Sigmoid colon (tissue), 6 donors: ENCODE measurements at regions not wholly inside any gene's neighbourhood (a gene's known extent, or its start where the extent isn't known, plus 50 kb on each side); places are given as distances from the start of the nearest gene placed in this dataset.

ENCODE experiments used
- DNase-seq: peaks from one replicate; pipeline ENCODE4 v3.0.0-alpha.2; 2019
- H3K27ac ChIP-seq, 4 donors: fragments of 200-600 bp; sonication (generic); one replicate each; pipeline ENCODE4 v1.5.1; 2016 to 2019; ENCODE audit warnings: mild to moderate bottlenecking in 1 of 4
- H3K27me3 ChIP-seq, 3 donors: fragments of 200-600 bp; sonication (generic); one replicate each; pipeline ENCODE4 v1.5.1; 2019; ENCODE audit warnings: mild to moderate bottlenecking in 1 of 3
- H3K36me3 ChIP-seq, 4 donors: fragments of 200-600 bp; sonication (generic); one replicate each; pipeline ENCODE4 v1.5.1; 2016 to 2019
- H3K4me1 ChIP-seq, 4 donors: fragments of 200-600 bp; sonication (generic); one replicate each; pipeline ENCODE4 v1.5.1; 2017 to 2019
- H3K4me3 ChIP-seq, 4 donors: fragments of 200-600 bp; sonication (generic); one replicate each; pipeline ENCODE4 v1.5.1; 2017 to 2019; ENCODE audit warnings: mild to moderate bottlenecking in 2 of 4, moderate library complexity in 1 of 4
- H3K9me3 ChIP-seq, 4 donors: fragments of 200-600 bp in 3 of 4; sonication (generic) in 3 of 4; one replicate each; pipeline versions ENCODE4 v1.5.1 to v1.6.1; 2013 to 2019
- EP300 ChIP-seq, 4 donors: sonication (generic); formaldehyde crosslinking; IDR thresholded peaks; one replicate each; pipeline ENCODE4 v1.6.1; 2017; ENCODE audit warnings: antibody characterized with exemption in 4 of 4
- POLR2A ChIP-seq, 2 donors: fragments of 450-650 bp; IDR thresholded peaks; one replicate each; pipeline ENCODE4 v1.6.1; 2016; ENCODE audit warnings: antibody characterized with exemption in 2 of 2, mild to moderate bottlenecking in 2 of 2, moderate library complexity in 2 of 2
- POLR2AphosphoS5 ChIP-seq, 4 donors: sonication (generic); formaldehyde crosslinking; IDR thresholded peaks; one replicate each; pipeline ENCODE4 v1.6.1; 2017; ENCODE audit warnings: antibody characterized with exemption in 4 of 4
- WGBS, 2 donors: extraction: QIAGEN DNeasy Blood & Tissue Kit; methylation state at CpG; one replicate each; pipeline ENCODE4 v1.1.7; 2013; 5-methylcytosine and 5-hydroxymethylcytosine counted together
- intact Hi-C: fragments of 100-400 bp; cut with DNase I; formaldehyde crosslinking; loops from one replicate; pipeline ENCODE4 v1.15.1; 2023
- TF ChIP-seq, protein P1 (sequence below), 4 experiments: fragments of 450-650 bp in 3 of 4; fragments of 200-600 bp in 1 of 4; IDR thresholded peaks; one replicate each; pipeline ENCODE4 v1.5.1; 2016 to 2019; ENCODE audit warnings: antibody characterized with exemption in 4 of 4, mild to moderate bottlenecking in 3 of 4, moderate library complexity in 2 of 4
- donor health status: healthy with polysubstance abuse.
- donor health status: healthy.

DNA sequence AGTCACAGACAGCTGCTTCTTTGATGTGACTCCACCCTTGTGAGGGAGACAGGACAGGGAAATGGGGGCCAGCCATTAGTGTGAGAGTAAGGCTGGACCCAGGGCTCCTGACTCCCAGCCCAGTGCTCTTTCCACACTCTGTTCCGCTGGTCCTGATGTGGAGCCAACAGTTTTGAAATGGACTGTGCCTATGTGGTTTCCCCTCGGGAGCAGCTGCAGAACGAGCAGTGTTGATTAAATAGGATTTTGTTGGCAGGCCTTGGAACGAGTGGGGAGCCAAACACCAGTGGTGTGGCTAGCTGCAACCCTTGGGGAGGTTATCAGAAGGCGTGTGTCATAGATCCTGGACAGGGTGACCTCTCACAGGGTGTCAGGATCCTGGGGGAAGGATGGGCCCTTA lies 66.5 kb upstream of the AMPD3 start:
- peak; percentile 77 for DNase-seq
- Histone ChIP-seq H3K36me3 (no peaks in the 10 kb centered on the region), H3K4me1 (peaks cover 0 to 51% (median 47%) of the 10 kb centered on the region in 4 donors), H3K4me3 (no peak overlapping the region), H3K9me3 (no peaks in the 10 kb centered on the region), H3K27me3 (no peaks in the 10 kb centered on the region), H3K27ac (peak overlapping the region; percentile 66 to 79 (median 78))
- no peak for TF ChIP-seq EP300 (IDR thresholded peaks at IDR 0.05)
- no peak for TF ChIP-seq POLR2AphosphoS5 (IDR thresholded peaks at IDR 0.05)
- TF ChIP-seq, protein P1, sequence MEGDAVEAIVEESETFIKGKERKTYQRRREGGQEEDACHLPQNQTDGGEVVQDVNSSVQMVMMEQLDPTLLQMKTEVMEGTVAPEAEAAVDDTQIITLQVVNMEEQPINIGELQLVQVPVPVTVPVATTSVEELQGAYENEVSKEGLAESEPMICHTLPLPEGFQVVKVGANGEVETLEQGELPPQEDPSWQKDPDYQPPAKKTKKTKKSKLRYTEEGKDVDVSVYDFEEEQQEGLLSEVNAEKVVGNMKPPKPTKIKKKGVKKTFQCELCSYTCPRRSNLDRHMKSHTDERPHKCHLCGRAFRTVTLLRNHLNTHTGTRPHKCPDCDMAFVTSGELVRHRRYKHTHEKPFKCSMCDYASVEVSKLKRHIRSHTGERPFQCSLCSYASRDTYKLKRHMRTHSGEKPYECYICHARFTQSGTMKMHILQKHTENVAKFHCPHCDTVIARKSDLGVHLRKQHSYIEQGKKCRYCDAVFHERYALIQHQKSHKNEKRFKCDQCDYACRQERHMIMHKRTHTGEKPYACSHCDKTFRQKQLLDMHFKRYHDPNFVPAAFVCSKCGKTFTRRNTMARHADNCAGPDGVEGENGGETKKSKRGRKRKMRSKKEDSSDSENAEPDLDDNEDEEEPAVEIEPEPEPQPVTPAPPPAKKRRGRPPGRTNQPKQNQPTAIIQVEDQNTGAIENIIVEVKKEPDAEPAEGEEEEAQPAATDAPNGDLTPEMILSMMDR (IDR thresholded peaks at IDR 0.05), result no peak
- no peak for TF ChIP-seq POLR2A (IDR thresholded peaks at IDR 0.05)
- WGBS, 2 donors, result 51 to 57% methylated on average over 5 of the region's 5 CpGs
- intact Hi-C loops, result no loop called here

DNA sequence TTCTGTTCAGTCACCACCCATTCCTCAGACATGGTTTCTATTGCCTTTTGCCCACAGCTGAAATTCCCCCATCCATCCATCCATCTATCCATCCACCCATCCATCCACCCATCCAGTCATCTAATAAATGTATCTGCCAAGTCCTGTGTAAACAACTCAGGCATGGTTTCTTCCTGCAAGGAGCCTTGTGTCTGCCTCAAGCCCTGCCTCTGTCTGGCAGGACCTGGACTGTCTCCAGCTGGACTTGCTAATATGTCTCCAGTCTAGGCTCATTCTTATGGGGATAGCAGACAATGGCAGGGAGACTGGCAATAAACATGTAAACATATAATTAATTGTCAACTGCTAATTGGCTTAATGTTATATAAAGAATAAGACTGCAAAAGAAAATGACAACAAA lies 64.7 kb upstream of the AMPD3 start:
- Histone ChIP-seq H3K27me3 (no peaks in the 10 kb centered on the region), H3K36me3 (no peaks in the 10 kb centered on the region), H3K4me1 (peaks cover 0 to 50% (median 47%) of the 10 kb centered on the region in 4 donors), H3K4me3 (no peak overlapping the region), H3K27ac (no peak overlapping the region), H3K9me3 (no peaks in the 10 kb centered on the region)
- DNase-seq, result no peak
- intact Hi-C loops, result no loop called here
- no peak for TF ChIP-seq EP300 (IDR thresholded peaks at IDR 0.05)
- TF ChIP-seq POLR2A (IDR thresholded peaks at IDR 0.05), result no peak
- TF ChIP-seq POLR2AphosphoS5 (IDR thresholded peaks at IDR 0.05), result no peak
- TF ChIP-seq, protein P1 (IDR thresholded peaks at IDR 0.05), result no peak

DNA sequence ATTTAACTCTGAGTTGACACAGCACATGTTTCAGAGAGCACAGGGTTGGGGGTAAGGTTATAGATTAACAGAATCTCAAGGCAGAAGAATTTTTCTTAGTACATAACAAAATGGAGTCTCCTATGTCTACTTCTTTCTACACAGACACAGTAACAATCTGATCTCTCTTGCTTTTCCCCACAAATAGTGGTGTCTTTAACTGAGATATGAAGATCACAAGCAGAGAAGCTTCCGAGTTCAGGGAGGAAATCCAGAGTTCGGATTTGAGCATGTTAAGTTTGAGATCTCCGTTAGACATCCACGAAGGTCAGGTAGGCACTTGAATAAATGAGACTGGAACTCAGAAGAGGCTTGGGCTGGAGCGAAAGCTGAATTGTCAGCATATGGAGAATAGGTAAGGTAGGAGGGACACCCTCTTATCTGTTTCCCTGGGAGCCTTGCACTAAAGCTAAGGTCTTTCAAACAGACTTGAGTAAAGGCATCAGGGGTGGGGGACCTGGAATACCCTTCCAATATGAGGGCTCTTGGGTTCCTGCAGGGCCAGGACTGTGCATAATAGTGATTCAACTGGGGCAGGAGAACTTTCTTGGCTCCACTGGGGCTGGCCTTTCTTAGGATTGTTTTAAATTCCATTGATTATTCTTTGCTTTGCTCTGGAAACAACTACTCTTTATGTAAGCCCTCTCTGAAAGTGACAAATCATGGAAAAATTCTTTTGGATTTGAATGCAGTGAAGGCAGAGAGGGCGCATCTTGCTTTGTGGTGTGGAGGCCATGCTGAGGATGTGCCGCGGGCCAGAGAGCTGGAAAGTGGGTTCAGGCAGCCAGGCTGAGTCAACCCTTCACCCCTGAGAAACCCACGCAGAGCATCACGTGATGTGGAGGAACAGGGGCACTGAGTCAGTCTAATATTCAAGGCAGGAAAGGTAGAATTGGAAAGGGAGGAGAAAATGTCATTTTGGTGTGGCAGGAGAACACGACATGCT lies 62.7 kb upstream of the AMPD3 start:
- TF ChIP-seq, protein P1 (IDR thresholded peaks at IDR 0.05), result no peak
- no peak for TF ChIP-seq POLR2A (IDR thresholded peaks at IDR 0.05)
- no peak for TF ChIP-seq POLR2AphosphoS5 (IDR thresholded peaks at IDR 0.05)
- TF ChIP-seq EP300 (IDR thresholded peaks at IDR 0.05), result no peak
- Histone ChIP-seq H3K9me3 (no peaks in the 10 kb centered on the region), H3K4me3 (no peak overlapping the region), H3K36me3 (no peaks in the 10 kb centered on the region), H3K27me3 (no peaks in the 10 kb centered on the region), H3K27ac (peak overlapping the region in 1 of 4 donors; percentile 45), H3K4me1 (peaks cover 0 to 30% (median 28%) of the 10 kb centered on the region in 4 donors)
- intact Hi-C loops, result no loop called here
- WGBS, 2 donors, result 83 to 86% methylated on average over 11 of the region's 11 CpGs
- DNase-seq, result no peak

DNA sequence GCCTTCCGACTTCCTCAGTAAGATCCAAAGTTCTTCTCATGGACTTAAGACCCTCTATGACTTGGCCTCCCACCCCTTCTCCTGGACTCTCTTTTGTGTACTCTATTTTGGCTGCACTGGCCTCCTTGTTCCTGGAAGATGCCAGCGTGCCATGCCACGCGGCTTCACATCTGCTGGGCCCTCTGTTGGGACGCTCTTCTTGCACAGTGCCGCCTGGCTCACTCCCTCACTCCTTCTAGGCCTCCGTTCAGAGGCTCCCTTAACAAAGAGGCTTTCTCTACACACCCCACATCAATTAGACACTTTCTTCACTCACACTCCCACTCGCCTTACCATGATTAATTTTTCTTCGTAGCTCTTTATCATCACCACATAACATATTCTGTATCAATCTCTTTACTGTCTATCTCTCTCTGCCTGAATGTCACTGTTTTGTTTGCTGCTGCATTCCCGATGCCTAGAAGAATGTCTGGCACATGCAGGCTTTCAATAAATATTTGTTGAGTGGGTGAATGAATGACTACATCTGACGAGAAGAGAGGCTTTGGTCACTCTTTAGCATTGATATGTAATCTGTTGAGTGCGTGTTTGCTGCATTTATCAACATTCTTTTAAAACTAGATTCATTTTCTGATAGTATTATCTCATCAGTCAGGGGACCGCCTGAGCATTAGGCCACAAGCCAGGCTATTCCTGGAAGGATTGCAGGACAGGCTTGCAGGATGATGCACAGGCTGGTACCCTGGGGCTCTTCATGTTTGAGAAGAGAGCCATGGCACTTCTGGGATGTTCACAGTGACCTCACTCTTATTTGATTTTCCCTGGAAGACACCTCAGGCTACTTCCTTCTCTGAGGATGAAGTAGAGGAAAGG lies 60.6 kb upstream of the AMPD3 start:
- H3K27me3 ChIP-seq, result no peaks in the 10 kb centered on the region
- H3K27ac ChIP-seq, result no peak overlapping the region
- no peak overlapping the region for H3K4me3 ChIP-seq
- TF ChIP-seq POLR2AphosphoS5 (IDR thresholded peaks at IDR 0.05) (no peak), POLR2A (IDR thresholded peaks at IDR 0.05) (no peak), EP300 (IDR thresholded peaks at IDR 0.05) (no peak)
- TF ChIP-seq, protein P1 (IDR thresholded peaks at IDR 0.05), result no peak
- peaks cover 0 to 16% (median 13%) of the 10 kb centered on the region in 4 donors for H3K4me1 ChIP-seq
- intact Hi-C loops, result no loop called here
- no peak for DNase-seq
- H3K9me3 ChIP-seq, result no peaks in the 10 kb centered on the region
- 81 to 82% methylated on average over 13 of the region's 13 CpGs for WGBS, 2 donors
- H3K36me3 ChIP-seq, result no peaks in the 10 kb centered on the region
